Superior temporal gyrus (tissue), 1 donor: ENCODE measurements at regions not wholly inside any gene's neighbourhood (a gene's known extent, or its start where the extent isn't known, plus 50 kb on each side); places are given as distances from the start of the nearest gene placed in this dataset.
"Not testable (repeated sequence)": the region's sequence is repeated elsewhere in the genome, so short reads cannot be mapped to it uniquely, and the experiment has no call there.

Experiments used
- DNase-seq: peaks from one replicate; pipeline ENCODE4 v3.0.0-alpha.2; 2016; ENCODE audit errors: extremely low spot score

DNA sequence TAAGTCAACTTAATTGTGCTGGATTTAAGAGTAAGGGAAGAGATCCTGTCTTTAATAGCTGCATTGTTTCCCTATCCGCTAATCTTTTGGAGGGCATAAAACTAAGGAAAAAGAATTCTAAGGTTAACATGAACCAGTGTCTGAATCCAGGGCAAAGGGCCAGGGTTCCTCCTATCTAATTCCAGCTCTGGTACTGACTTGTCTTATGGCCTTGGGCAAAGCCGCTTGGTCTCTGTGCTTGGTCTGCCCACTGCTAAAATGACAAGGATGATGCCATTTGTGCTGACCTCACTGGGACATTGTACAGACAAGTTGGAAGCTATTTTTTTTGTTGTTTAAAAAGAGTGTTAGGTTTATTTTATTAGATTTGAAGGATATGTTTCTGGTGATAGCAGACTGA, 334.7 kb upstream of the PIK3R1 start:
- DNase-seq: no peak

DNA sequence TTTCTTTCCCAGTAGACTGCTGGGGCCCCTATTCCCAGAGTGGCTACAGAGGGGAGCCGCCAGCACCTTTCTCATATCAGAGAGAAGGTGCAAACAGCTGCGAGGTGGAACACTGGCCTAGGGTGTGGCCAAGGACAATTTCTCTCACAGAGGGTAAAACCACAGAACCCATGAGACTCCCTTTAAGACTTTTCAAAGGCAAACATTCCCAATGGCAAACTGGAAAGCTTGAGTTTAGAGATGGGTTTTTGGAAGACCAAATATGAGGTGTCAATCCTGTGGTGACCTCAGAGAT, 335.1 kb upstream of the PIK3R1 start:
- DNase-seq: no peak

- DNase-seq: no peak
Observed at GRCh38 chr5:67879620-67880510, 335.7 kb upstream of the PIK3R1 start.

- DNase-seq: no peak
Observed at GRCh38 chr5:67878933-67879332, 336.6 kb upstream of the PIK3R1 start.

DNA sequence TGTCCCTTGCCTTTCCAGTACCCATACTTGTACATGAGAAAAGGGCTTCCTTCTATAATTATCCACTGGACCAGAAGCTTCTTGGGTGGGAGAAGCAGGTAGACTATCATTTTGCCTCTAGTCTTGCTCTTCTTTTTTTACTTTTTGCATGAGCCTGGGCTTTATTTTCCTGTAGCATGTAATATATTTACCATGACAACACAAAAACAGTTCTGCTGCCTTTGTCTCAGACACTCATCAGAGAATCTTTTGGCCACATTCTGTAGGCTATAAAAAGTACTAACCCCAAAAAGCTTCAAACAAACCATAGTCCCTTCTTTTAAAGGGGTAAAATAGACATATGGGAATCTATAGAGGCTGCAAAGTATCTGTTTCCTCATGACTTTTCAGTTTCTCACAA, 339.2 kb upstream of the PIK3R1 start:
- DNase-seq: no peak

DNA sequence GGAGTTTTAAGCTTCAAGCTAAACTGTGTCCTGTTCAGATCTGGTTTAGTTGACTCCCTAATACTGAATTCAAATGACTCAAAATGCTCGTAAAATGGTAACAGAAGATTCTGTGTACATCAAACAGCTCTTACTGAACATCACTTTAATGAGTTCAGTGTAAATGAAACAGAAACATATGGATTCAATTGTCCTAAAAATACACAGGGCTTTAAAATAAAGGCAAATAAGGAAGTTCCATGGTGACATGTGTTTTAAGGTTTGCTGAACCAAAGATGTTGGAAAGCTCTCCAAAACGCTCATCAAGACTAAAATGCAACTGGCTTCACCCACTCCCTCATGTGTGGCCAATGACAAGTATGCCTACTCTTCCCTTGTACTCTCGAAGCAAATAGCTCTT, 340.0 kb upstream of the PIK3R1 start:
- no peak for DNase-seq

GRCh38 chr5:67873935-67874334, 341.6 kb upstream of the PIK3R1 start:
- DNase-seq: no peak

- DNase-seq: no peak
Observed at GRCh38 chr5:67870662-67871061, 344.9 kb upstream of the PIK3R1 start.

- DNase-seq: not testable (repeated sequence)
Observed at GRCh38 chr5:67864335-67864734, 351.2 kb upstream of the PIK3R1 start.

DNA sequence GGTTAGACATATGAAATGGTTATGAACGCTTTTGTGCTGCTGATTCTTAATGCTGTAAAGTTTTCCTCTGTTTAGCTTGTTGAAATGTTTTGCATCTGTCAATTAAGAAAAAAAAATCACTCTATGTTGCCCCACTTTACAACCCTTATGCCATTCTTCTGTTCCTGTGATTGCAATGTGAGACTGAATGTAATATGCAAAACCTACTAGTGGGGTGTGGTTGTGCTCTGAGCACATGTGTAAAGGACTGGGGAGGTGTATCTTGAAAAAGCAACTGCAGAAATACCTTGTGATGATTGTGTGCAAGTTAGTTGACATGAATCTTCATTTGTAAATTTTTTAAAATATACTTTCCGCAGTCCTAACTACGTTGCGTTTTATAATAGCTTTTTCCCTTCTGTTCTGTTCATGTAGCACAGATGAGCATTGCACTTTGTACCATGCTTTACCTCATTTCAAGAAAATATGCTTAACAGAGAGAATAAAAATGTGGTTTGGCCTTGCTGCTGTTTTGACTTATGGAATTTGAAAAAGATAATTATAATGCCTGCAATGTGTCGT, 357.0 kb upstream of the PIK3R1 start:
- DNase-seq: no peak

GRCh38 chr5:67857502-67857901, 358.1 kb upstream of the PIK3R1 start:
- no peak for DNase-seq

DNA sequence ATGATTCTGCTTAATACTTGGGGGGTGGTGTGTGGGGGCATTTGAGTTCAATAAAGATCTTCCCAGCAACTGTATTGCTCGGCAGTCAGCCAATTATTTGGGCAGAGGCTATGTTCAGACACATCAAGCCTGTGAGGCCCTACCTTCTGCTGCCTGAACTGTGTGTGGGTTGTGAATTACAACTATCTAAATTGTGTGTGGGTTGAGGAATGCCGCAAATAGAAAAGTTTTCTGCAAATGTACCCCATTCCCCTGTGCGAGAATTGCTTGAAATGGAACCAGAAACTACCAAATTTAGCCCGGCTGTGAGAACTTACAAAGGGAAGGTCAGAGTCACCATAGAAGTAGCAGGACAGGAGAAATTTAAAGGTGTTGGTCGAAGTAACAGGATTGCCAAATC, 360.0 kb upstream of the PIK3R1 start:
- DNase-seq: no peak

GRCh38 chr5:67850906-67851305, 364.6 kb upstream of the PIK3R1 start:
- DNase-seq: not testable (repeated sequence)

GRCh38 chr5:67844924-67845323, 370.6 kb upstream of the PIK3R1 start:
- no peak for DNase-seq

DNA sequence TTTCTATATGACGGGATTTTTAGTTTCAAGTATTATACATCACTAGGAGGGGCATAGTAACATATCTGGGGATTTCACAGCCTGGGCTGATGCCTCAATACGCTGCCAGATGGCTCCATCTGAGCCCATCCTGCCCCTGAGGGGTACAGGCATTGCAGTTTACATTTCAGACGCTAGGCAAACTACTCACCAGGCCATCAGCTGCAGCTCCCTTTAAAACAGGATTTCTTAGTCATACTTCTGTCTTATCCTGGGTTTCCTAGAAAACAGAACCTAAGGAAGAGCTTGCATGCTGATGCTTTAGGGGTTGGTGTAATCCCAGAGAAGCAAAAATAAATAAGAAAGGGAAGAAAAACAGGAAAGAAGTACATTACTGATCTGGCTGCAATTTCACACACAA, 372.8 kb upstream of the PIK3R1 start:
- DNase-seq: no peak

DNA sequence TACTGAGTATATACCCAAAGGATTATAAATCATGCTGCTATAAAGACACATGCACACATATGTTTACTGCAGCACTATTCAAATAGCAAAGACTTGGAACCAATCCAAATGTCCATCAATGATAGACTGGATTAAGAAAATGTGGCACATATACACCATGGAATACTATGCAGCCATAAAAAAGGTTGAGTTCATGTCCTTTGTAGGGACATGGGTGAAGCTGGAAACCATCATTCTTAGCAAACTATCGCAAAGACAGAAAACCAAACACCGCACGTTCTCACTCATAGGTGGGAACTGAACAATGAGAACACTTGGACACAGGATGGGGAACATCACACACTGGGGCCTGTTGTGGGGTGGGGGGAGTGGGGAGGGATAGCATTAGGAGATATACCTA, 378.3 kb upstream of the PIK3R1 start:
- not testable (repeated sequence) for DNase-seq

- not testable (repeated sequence) for DNase-seq
Observed at GRCh38 chr5:67836496-67836895, 379.1 kb upstream of the PIK3R1 start.

GRCh38 chr5:67831048-67831447, 384.5 kb upstream of the PIK3R1 start:
- no peak for DNase-seq

DNA sequence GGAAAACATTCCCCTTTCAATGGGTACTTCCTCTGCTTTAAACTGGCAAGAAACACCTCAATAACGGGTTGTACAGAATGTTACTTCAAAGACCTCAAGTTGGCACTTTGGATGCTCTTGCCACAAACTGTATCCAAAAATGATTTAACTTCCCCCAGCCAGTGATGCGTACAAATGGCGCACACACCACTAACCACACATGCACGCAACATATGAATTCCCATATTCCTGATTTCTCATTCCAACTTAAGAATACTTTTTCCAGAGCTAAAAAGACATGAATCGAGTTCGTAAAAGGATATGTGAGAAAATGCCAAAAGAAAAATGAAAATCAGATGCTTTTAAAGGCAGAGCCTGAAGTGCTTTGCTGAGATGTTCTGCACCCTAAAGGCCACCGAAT, 388.0 kb upstream of the PIK3R1 start:
- DNase-seq: no peak

- no peak for DNase-seq
Observed at GRCh38 chr5:67824852-67825251, 390.7 kb upstream of the PIK3R1 start.

GRCh38 chr5:67817652-67818051, 397.9 kb upstream of the PIK3R1 start:
- DNase-seq: no peak

DNA sequence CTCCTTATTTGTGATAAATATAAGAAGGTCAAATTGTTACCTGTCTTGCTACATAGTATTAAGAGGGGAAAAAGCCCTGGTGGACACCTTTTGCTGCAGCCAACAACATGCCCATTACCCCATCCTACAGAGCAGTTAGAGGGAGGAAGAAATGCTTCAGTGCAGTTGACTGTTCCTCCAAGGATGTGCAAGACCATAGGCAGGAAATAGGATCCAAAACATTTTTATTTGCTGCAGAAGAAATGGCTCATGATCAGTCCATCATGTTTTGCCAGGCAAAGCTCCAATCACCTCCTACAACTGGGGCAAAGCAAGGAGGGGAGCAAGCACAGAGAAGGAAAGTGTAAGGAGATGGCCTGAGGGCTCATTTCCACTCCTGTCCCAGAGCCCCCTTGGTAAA, 399.1 kb upstream of the PIK3R1 start:
- no peak for DNase-seq

DNA sequence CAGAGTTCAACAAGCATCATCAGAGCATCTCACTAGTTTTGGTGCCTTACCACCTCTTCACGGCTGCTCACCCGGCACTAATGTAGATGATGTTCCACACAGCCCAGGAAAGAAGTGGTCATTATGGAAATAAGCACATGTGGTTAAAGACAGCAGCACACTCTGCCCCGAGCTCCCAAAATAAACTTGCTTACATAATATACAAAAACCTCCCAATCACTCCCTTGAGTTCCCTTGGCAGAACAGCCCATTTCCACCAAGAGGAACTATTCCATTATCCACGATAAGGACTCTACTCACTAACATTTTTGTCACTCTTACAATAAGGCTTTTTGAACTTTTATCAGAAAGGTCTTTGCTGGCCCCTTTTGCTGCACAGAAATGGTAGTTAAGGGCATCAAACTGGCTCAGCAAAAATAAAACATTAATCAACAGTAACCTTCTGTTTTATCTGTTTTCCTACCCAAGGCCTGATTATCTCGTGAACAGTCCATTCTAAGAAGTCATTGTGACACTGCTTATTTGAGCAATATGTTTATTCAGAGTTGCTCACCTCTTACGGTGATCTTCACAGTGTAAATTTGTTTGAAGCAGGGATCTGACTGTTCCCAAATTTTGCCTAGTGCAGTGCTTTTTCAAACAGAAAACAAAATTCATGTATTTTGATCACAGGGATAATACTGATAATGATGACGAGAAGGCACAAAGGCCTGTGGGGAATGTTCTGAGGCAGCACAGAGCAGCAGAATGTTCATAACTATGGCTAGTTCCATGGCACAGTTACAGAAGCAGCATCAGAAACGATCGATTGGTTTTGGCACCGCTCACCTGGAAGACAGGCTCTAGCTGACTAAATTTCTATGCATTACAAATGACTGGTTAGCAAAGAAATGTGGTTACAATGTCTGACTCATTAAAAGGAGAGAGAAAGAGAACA, 399.8 kb upstream of the PIK3R1 start:
- DNase-seq: no peak
